HG03108 (cell line): ENCODE measurements at regions not wholly inside any gene's neighbourhood (a gene's known extent, or its start where the extent isn't known, plus 50 kb on each side); places are given as distances from the start of the nearest gene placed in this dataset.

ENCODE experiments used
- ATAC-seq: cut with Tn5 transposase; IDR thresholded peaks from one replicate; pipeline ENCODE4 v1.9.1; 2021; ENCODE audit warnings: moderate library complexity; ENCODE audit not compliant: unreplicated experiment

DNA sequence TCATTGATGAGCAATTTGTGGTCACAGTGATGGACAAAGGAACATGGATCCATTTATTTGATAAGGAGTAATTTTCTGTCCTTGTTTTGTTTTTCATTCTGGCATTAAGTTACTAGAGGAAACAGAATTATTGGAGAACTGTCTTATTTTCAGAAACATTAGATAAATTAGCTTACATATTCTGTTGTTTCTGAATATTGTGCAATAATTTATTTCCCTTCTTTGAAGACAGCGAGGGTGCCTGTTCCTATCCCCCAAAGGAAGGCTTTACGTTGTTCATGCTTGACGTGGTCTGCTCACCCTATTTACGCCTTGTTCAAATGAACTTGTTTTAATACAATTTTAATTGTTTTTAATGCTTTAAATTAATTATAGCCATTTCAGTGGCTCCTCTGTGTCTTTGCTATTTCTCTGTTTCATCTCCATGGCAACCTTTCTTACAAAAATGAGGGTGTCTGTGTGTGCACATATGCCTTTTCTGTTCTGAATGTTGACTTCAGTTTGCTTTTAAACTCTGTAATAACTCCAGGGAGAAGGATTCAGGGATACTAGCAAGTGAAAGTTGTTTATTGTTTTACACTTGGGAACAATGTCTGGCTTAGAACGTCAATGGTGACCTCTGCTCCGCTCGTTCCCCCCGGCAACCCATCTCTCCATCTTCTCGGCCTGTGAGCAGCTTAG lies 138.3 kb upstream of the PLET1 start:
- ATAC-seq: no peak

DNA sequence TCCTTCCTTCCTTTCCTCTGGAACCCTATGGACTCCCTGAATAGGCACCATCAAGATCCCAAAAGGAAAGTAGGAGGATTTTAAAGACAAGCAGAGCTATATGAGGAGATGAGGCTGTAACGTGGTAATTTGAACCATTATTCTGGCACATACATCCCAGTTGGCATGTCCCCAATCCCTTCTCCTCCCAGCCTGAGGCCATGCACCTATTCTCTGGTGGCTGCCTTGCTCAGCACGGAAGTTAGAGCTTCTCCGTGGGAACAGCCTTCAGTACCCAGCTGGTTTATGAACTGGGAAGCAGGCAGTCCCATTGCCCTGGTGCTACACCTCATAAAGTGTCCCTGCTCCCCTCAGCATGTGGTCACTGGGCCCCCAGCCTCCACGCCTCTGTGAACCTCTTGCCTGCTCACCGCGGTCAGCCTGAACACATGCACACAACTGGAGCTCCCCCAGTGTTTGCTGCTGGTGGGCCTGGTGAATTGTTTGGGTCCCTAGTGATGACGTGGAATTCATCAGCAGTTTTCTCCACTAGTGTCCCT lies 139.9 kb upstream of the PLET1 start:
- ATAC-seq: no peak

DNA sequence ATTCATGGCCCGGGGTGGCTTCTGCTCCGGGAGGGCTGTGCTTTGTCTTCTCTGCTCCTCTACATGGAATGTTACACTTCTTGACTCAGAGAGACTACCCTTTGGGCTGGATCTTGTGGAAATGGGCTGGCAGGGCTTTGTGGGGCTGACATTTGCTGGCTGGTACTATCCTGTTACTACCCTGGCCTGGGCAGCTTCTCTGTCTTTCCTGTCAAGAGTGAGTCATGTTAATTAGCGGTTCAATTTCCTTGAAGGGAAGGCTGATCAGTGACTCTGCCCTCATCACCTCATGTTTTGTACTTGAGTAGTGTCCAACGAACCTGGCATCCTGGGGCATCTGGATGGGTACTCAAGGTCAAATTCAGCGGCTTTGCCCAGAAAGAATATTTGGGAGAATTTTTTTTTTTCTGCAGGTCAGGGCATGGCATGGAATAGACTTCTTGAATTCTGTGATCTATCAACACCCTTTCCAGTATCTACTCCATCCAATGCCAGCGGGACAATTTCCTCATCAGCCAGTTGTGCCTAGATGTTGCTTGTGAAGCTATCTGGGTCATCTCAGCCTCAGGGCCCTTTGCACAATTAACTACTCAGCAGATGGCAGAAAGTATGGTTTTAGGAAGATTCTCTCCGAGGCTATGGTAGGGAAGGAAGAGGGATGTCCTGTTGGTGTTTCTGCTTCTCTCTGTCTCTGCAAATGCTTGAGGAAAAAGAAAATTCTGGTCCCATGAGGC lies 140.5 kb upstream of the PLET1 start:
- no peak for ATAC-seq

GRCh38 chr11:112403432-112403831 lies 142.8 kb upstream of the PLET1 start:
- ATAC-seq: no peak

- no peak for ATAC-seq
Observed at GRCh38 chr11:112404112-112404511, 143.5 kb upstream of the PLET1 start.

GRCh38 chr11:112408517-112408916 lies 147.9 kb upstream of the PLET1 start:
- ATAC-seq: no peak

- no peak for ATAC-seq
Observed at GRCh38 chr11:112410325-112410724, 149.7 kb upstream of the PLET1 start.

DNA sequence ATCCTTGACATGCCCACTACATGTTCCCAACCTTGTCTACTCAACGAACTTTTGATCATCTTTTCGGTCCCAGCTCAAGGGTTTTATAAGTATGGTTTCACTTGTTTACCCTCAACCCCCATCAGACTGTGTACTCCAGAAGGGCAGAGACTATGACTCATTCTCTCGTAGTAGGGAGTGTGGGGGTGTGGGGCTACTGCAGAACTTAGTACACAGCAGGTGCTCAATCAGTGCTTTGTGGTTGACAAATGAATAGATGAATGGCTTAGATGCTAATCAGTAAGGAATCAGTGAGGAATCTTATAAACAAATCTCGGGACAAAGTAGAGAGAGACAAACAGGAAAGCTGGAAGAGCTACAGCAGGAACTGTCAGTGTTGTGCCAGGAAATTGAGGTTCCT lies 151.7 kb upstream of the PLET1 start:
- ATAC-seq: no peak

GRCh38 chr11:112417339-112417738 lies 156.7 kb upstream of the PLET1 start:
- no peak for ATAC-seq

- ATAC-seq: no peak
Observed at GRCh38 chr11:112418438-112418837, 157.8 kb upstream of the PLET1 start.

- no peak for ATAC-seq
Observed at GRCh38 chr11:112421879-112422278, 161.2 kb upstream of the PLET1 start.

DNA sequence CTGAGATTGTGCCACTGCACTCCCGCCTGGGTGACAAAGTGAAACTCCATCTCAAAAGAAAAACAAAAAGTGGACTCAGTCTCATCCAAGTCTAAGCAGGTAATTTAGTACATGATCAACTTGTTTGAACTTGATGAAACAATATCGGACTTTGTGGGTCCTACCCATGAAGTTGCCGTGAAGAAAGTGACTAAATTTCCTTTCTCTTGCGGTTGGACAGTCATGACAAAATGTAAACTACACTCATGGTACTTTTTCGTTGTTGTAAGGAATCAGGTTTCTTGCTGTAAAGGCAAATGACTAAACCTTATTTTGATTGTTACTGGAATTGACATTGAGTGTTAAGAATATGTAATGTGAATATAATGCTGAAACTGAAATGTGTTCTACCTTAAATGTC lies 164.5 kb upstream of the PLET1 start:
- ATAC-seq: no peak

- no peak for ATAC-seq
Observed at GRCh38 chr11:112437096-112437495, 176.4 kb upstream of the PLET1 start.

- no peak for ATAC-seq
Observed at GRCh38 chr11:112439614-112440013, 179.0 kb upstream of the PLET1 start.

- ATAC-seq: no peak
Observed at GRCh38 chr11:112440518-112440917, 179.9 kb upstream of the PLET1 start.

GRCh38 chr11:112448168-112448567 lies 187.5 kb upstream of the PLET1 start:
- ATAC-seq: no peak

DNA sequence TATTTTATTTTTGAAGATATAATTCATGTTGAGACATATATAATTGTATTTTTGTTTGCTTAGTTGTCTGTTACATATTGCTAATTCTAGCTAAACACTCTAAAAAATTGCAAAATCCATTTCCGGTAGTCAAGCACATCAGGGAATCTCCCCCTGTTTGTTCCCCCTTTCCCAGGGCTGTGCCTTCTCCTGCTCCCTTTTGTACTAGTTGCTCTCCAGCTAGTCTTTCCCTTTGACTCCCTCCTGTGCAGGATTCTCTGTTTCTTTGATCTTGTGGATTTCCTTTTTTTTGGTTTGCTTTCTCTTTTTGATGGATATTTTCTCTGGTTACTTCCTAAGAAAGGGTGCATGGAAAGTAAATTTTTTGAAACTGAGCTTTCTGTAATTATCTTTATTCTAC lies 188.1 kb upstream of the PLET1 start:
- no peak for ATAC-seq

DNA sequence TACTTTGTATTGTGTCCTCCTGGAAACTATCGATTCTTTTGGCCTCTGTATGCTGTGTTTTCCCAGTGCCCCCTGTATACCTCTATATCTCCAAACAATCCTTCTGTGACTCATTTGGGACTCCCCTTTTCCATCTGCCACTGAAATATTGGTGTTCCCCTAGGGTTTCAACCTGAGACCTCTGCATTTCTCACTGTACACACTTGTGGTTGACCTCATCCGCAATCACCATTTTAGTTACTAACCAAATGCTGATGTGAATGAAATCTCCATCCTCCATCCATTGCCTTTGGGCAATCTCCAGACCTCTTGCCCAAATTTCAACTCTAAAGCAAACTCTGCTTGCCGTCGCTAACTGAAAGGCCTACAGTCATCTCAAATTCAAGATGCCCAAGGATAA lies 190.6 kb upstream of the PLET1 start:
- no peak for ATAC-seq

GRCh38 chr11:112453601-112454577 lies 193.2 kb upstream of the PLET1 start:
- no peak for ATAC-seq

DNA sequence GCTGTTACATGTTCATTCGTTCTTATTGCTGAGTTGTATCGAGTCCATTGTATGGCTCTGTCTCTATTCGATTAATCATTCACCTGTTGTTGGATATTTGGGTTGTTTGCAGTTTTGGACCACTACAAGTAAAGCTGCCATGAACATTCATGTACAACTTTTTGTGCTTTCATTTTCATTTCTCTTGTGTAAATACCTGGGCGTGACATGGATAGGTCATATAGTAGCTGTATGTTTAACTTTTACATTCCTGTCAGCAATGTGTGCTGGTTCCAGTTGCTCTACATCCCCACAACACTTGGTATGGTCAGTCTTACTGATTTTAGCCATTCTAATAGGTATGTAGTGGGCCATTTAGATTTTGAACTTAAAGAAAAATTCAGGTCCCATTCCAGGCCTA lies 194.2 kb upstream of the PLET1 start:
- ATAC-seq: no peak

- no peak for ATAC-seq
Observed at GRCh38 chr11:112455791-112456190, 195.1 kb upstream of the PLET1 start.
